A673 (cell line): ENCODE measurements at regions not wholly inside any gene's neighbourhood (a gene's known extent, or its start where the extent isn't known, plus 50 kb on each side); places are given as distances from the start of the nearest gene placed in this dataset.

ENCODE experiments used
- CTCF ChIP-seq: fragments of 300-800, 200-600 bp; sonication (generic); conservative IDR thresholded peaks from 2 replicates; pipeline ENCODE4 v1.5.1; 2017; ENCODE audit warnings: low read depth, mild to moderate bottlenecking, antibody characterized with exemption, low read length, moderate library complexity, mixed read lengths
- EZH2 ChIP-seq: fragments of 200-600 bp; sonication (generic); IDR thresholded peaks from 2 replicates; pipeline ENCODE4 v1.6.1; 2017; ENCODE audit warnings: borderline replicate concordance, low read depth, mild to moderate bottlenecking, mixed read lengths, antibody characterized with exemption, low read length; ENCODE audit not compliant: poor library complexity, severe bottlenecking

- TF ChIP-seq EZH2, result no peak
- TF ChIP-seq CTCF, result no peak
Measured at GRCh38 chr6:84910906-84911607, 146.7 kb upstream of the TBX18 start.
